ENCODE measurements at regions not wholly inside any gene's neighbourhood (a gene's known extent, or its start where the extent isn't known, plus 50 kb on each side); places are given as distances from the start of the nearest gene placed in this dataset.
"Not testable (repeated sequence)": the region's sequence is repeated elsewhere in the genome, so short reads cannot be mapped to it uniquely, and the experiment has no call there.

GRCh38 chr14:95597784-95598211 is 62.9 kb downstream of the GLRX5 start:
- DNase-seq, result peak; percentile 85

- DNase-seq, result no peak
Observed at GRCh38 chr14:95601650-95602049, 66.8 kb downstream of the GLRX5 start.

GRCh38 chr14:95603415-95603814 is 68.6 kb downstream of the GLRX5 start:
- no peak for DNase-seq

GRCh38 chr14:95606266-95606665 is 71.4 kb downstream of the GLRX5 start:
- DNase-seq, result no peak

GRCh38 chr14:95608637-95609235 is 73.9 kb downstream of the GLRX5 start:
- no peak for DNase-seq

GRCh38 chr14:95609398-95609990 is 74.6 kb downstream of the GLRX5 start:
- DNase-seq, result peak; percentile 57

- DNase-seq, result no peak
Observed at GRCh38 chr14:95611293-95611880, 74.8 kb upstream of the TCL1B start.

- no peak for DNase-seq
Observed at GRCh38 chr14:95614349-95614748, 71.9 kb upstream of the TCL1B start.

GRCh38 chr14:95616745-95617144 is 69.5 kb upstream of the TCL1B start:
- DNase-seq, result no peak

GRCh38 chr14:95619785-95620417 is 66.3 kb upstream of the TCL1B start:
- DNase-seq, result no peak

GRCh38 chr14:95620659-95621059 is 65.6 kb upstream of the TCL1B start:
- no peak for DNase-seq

- DNase-seq, result no peak
Observed at GRCh38 chr14:95623195-95623594, 63.0 kb upstream of the TCL1B start.

- DNase-seq, result not testable (repeated sequence)
Observed at GRCh38 chr14:95625710-95626109, 60.5 kb upstream of the TCL1B start.

GRCh38 chr14:95635051-95635450 is 51.2 kb upstream of the TCL1B start:
- no peak for DNase-seq
